Upper lobe of right lung (tissue), 1 donor: ENCODE measurements at regions not wholly inside any gene's neighbourhood (a gene's known extent, or its start where the extent isn't known, plus 50 kb on each side); places are given as distances from the start of the nearest gene placed in this dataset.
"Not testable (repeated sequence)": the region's sequence is repeated elsewhere in the genome, so short reads cannot be mapped to it uniquely, and the experiment has no call there.

Experiments
- ATAC-seq: fragments of 200-7000 bp; cut with Tn5 transposase; one replicate; pipeline ENCODE4 v1.9.1; 2020; ENCODE audit warnings: mild to moderate bottlenecking, moderate library complexity
- DNase-seq: peaks from one replicate; pipeline ENCODE4 v3.0.0-alpha.2; 2020
- H3K27ac ChIP-seq: fragments of 200-600 bp; one replicate; pipeline ENCODE4 v1.8.0; 2022
- H3K27me3 ChIP-seq: fragments of 200-600 bp; one replicate; pipeline ENCODE4 v1.8.0; 2022; ENCODE audit warnings: mild to moderate bottlenecking
- H3K36me3 ChIP-seq: fragments of 200-600 bp; one replicate; pipeline ENCODE4 v1.8.0; 2022
- H3K4me1 ChIP-seq: fragments of 200-600 bp; one replicate; pipeline ENCODE4 v1.8.0; 2022
- H3K4me3 ChIP-seq: fragments of 200-600 bp; one replicate; pipeline ENCODE4 v1.8.0; 2022; ENCODE audit warnings: mild to moderate bottlenecking
- H3K9me3 ChIP-seq: fragments of 200-600 bp; one replicate; pipeline ENCODE4 v1.8.0; 2022
- intact Hi-C: fragments of 100-400 bp; cut with DNase I; formaldehyde crosslinking; loops from one replicate; pipeline ENCODE4 v1.11.0; 2022
- TF ChIP-seq, protein P1 (sequence below): fragments of 200-600 bp; IDR thresholded peaks from one replicate; pipeline ENCODE4 v1.8.0; 2022; ENCODE audit warnings: antibody characterized with exemption
- donor health status: DM: no; HTN: yes; CAD: no; lungs with severe emphysema.

DNA sequence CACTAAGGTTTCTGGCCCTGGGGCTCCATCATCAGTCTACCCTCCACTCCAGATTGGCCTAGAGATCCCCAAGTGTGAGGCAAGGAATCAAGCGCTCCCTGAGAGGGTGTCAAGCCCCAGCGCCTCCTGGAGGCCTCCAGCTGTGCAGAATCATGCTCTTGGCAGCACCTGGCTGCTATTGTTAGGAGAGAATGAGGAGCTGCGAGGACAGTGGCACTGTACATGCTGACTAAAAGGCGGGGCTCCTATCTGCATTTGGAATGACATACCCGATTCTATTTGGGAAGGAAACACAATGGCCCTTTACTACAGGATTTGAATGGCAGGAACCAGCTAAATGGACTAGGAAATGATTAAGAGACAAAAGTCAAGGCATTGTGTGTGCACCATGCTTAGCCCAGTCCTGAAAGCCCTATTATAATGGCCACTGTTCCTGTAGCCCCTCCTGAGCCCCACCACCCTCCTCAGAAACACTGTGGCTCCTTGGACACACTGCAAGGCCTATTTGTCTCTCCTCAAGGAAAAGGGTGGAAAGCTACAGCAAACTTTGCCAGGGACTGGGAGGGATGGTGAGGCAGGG lies 106.1 kb downstream of the KBTBD2 start:
- H3K27me3 ChIP-seq, H3K4me1 ChIP-seq, H3K27ac ChIP-seq, H3K36me3 ChIP-seq, ATAC-seq, intact Hi-C loops, DNase-seq, H3K4me3 ChIP-seq, H3K9me3 ChIP-seq: not testable (repeated sequence)

DNA sequence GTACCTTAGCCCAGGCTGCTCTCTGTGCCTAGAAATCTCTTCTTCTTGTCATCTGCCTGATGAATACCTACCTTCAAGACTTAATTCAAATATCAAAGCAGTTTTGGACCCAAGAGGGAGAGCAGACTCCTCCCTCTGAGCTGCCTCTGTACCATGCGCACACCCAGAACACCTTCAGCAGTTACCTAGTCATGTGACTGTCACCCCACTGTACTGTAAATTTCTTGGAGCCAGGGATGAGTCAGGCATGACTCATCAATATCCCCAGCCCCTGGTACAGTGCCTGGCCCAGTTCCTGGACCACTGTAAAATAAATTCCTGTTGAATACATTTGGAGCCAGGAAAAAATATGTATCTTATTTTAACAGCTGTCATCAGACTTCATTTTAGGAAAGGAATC lies 111.7 kb downstream of the KBTBD2 start:
- DNase-seq, H3K27ac ChIP-seq, H3K27me3 ChIP-seq, H3K36me3 ChIP-seq, H3K9me3 ChIP-seq, ATAC-seq, intact Hi-C loops, H3K4me1 ChIP-seq, H3K4me3 ChIP-seq: not testable (repeated sequence)

DNA sequence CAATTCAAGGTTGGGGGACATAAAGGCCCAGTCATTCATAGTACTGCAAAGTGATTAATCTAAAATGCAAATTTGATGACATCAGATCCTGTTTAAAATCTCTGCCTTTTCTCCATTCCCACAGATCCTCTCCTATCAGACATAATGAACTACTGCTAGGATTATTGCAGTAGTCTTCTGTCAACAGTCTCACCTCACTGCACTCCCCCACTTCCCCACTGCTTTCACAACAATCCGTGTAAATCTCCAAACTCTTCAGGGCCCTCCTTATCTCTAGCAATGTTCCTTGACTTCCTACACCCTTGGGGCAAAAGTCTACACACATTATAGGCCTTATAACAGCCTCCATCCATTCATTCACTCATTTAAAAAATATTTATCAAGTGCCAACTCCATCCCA lies 112.4 kb downstream of the KBTBD2 start:
- TF ChIP-seq, protein P1, sequence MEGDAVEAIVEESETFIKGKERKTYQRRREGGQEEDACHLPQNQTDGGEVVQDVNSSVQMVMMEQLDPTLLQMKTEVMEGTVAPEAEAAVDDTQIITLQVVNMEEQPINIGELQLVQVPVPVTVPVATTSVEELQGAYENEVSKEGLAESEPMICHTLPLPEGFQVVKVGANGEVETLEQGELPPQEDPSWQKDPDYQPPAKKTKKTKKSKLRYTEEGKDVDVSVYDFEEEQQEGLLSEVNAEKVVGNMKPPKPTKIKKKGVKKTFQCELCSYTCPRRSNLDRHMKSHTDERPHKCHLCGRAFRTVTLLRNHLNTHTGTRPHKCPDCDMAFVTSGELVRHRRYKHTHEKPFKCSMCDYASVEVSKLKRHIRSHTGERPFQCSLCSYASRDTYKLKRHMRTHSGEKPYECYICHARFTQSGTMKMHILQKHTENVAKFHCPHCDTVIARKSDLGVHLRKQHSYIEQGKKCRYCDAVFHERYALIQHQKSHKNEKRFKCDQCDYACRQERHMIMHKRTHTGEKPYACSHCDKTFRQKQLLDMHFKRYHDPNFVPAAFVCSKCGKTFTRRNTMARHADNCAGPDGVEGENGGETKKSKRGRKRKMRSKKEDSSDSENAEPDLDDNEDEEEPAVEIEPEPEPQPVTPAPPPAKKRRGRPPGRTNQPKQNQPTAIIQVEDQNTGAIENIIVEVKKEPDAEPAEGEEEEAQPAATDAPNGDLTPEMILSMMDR, result no peak
- no peak for ATAC-seq

DNA sequence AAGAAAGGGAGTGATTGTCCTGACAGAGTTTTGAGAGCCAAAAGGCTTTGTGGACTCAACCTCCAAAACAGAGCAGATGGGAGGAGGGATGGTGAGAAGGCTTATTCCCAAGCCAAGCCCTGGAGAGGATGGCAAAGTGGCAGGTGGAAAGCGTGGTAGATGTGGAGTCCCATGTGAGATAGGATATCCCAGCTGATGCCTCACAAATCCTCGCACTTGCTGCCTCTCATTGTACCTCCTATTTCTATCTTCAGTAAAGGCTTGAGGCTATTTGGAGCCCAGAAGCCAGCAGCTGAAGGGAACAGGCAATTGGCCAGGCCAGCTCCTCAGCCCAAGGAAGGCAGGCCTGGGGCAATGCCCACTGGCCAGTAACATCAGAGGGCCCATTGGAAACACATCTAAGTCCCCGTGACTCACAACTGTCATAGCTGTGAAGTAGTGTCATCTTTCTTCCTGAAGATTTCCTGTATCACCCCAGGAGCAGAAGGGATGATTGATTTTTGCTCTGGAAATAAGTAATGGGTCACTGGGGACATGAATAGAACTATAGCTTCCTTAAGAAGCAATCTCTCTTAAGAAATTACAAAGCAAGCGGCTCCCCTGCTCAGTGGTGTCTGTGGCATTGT lies 114.4 kb downstream of the KBTBD2 start:
- H3K27ac ChIP-seq, ATAC-seq, H3K27me3 ChIP-seq, H3K4me3 ChIP-seq, DNase-seq, H3K36me3 ChIP-seq, H3K9me3 ChIP-seq, intact Hi-C loops, H3K4me1 ChIP-seq: not testable (repeated sequence)

More for the DNA sequence above, 112.4 kb downstream of the KBTBD2 start:
- intact Hi-C loops, result no loop called here
- Histone ChIP-seq H3K27me3 (no peaks in the 10 kb centered on the region), H3K4me3 (no peak overlapping the region), H3K9me3 (no peaks in the 10 kb centered on the region), H3K4me1 (no peaks in the 10 kb centered on the region), H3K36me3 (no peaks in the 10 kb centered on the region), H3K27ac (no peak overlapping the region)
- no peak for DNase-seq

DNA sequence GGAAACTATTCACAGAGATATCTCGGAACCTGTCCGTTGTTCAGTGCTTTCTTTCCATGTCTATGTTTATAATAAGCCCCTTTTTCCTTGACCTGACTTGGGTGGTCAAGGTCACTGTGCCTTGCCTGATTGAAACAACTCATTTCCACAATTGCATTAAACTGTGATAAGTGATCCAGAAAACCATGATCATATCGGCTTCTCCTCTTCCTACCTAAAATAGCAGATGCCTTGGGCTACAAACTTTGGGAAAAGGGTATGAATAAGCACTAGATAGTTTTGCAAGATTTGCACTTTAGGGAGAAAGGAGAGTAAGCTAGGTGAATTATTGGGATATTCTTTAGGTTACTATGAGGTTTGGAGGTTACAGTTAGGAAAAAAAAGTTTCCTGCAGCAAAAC lies 115.2 kb downstream of the KBTBD2 start:
- H3K27me3 ChIP-seq, H3K27ac ChIP-seq, H3K36me3 ChIP-seq, H3K4me3 ChIP-seq, H3K9me3 ChIP-seq, H3K4me1 ChIP-seq, intact Hi-C loops, ATAC-seq, DNase-seq: not testable (repeated sequence)

DNA sequence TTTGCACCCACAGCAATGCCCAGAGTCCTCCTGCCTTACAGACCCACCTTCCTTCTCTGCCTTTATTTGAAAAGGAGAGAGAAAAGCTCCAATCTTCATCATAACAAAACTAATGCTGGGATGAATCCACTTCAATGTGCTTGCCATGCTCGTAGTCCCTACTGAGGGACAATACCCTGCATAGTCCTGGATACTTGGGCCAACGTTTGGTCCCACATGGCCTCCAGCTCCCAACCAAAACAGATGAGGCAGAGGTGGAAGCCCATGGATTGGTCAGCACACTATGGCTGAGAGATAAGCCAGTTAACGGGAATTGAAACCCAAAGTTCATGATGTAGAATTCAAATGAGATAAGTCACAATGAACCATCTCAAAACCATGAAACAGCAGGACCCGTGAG lies 115.8 kb downstream of the KBTBD2 start:
- H3K9me3 ChIP-seq, H3K4me1 ChIP-seq, H3K36me3 ChIP-seq, H3K27ac ChIP-seq, H3K27me3 ChIP-seq, ATAC-seq, intact Hi-C loops, DNase-seq, H3K4me3 ChIP-seq: not testable (repeated sequence)

DNA sequence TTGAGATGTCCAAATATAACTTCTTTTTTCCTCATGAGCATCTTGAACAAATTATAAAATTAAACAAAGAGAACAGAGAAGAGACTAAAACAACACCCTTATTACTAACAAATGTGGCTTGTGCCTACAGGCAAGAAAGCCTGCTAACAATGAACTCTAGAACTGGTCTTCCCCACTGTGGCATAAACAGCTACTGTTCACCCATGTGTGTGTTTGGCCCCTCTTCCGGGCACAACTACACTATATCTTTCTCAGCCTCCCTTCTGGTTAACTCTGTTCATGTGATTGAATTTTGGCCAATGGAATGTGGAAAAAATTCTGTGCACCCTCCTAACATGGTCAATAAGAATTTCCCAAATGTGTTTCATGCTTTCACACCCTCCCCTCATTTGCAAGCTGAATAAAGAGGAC lies 117.0 kb downstream of the KBTBD2 start:
- Histone ChIP-seq H3K27me3 (no peaks in the 10 kb centered on the region), H3K9me3 (no peaks in the 10 kb centered on the region), H3K4me3 (no peak overlapping the region), H3K4me1 (no peaks in the 10 kb centered on the region), H3K36me3 (no peaks in the 10 kb centered on the region), H3K27ac (no peak overlapping the region)
- ATAC-seq, result no peak
- TF ChIP-seq, protein P1, result no peak
- intact Hi-C loops, result no loop called here
- DNase-seq, result no peak

DNA sequence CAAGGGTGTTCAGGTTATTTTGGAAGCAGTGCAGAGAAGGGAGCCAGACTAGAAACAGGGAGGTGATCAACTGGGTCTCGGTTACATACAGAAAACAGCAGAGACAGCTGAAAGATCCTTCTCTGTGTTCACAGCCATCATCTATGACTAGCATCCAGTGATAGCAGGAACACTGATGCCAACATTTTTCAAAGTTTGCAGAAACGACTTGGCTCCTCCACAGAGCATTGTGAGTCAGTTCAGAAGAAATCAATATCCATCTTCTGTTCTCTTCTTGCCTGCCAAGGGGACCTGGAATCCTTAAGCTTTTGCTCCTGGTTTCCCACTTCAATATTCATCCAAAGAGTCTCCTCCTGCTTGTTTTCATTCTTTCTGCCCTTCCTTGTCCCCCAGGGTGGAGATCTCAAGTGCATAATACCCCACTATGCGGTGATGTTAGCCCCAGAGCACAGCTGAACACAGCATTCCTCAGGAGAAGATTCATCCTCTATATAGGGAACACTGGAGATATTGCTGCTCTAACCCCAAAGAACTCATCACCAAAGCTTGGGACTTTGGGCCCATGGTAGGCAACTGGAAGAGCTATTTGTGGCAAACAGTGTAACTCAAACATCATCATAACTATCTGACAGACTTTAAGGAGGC lies 122.6 kb downstream of the KBTBD2 start:
- H3K36me3 ChIP-seq, H3K27me3 ChIP-seq, DNase-seq, H3K9me3 ChIP-seq, ATAC-seq, intact Hi-C loops, H3K4me3 ChIP-seq, H3K27ac ChIP-seq, H3K4me1 ChIP-seq: not testable (repeated sequence)

DNA sequence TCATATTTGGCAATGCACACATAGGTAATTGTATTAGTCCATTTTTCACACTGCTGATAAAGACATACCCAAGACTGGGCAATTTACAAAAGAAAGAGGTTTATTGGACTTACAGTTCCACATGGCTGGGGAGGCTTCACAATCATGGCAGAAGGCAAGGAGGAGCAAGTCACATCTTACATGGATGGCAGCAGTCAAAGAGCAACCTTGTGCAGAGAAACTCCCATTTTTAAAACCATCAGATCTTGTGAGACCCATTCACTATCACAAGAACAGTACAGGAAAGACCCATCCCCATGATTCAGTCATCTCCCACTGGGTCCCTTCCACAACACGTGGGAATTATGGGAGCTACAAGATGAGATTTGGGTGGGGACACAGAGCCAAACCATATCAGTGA lies 123.2 kb downstream of the KBTBD2 start:
- H3K4me1 ChIP-seq, ATAC-seq, intact Hi-C loops, H3K36me3 ChIP-seq, H3K27me3 ChIP-seq, H3K4me3 ChIP-seq, H3K27ac ChIP-seq, H3K9me3 ChIP-seq, DNase-seq: not testable (repeated sequence)
